HPDE6-E6E7 (cell line): ENCODE measurements at regions not wholly inside any gene's neighbourhood (a gene's known extent, or its start where the extent isn't known, plus 50 kb on each side); places are given as distances from the start of the nearest gene placed in this dataset.

Experiments used
- DNase-seq: peaks from one replicate; pipeline ENCODE4 v3.0.0; 2011; ENCODE audit warnings: missing footprints; ENCODE audit errors: extremely low spot score

GRCh38 chr2:23120161-23120560, 264.8 kb upstream of the KLHL29 start:
- no peak for DNase-seq

DNA sequence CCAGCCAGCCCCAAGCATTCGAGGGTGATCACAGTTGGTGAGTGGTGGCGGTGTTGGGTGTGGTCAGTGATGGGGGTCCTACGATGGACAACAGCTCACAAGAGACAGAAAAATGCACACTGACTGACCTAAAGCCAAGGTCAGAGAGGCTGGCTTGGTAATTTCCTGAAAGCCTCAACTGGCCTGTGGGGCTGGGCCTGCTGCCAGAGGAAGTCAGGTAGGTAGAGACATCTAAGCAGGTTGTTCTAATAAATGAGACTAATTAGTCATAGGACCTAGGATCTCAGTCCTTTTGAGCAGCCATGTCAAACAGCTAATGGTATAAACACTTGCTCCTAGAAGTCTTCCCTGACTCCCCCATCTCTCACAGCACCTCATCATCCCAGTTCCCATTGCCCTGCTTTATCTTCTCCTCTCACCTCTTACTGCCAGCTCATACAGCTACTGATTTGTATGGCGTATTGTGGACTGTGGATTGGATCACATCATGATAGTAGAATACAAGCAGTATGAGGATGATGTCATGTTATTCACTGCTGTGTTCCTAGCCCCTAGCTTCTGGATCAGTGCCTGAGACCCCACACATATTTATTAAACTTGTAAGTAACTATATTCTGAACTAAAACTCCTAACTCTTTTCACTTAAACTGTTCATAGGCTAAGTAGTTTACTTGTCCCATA, 262.9 kb upstream of the KLHL29 start:
- no peak for DNase-seq

- DNase-seq, result no peak
Observed at GRCh38 chr2:23122681-23123215, 262.2 kb upstream of the KLHL29 start.

- DNase-seq, result no peak
Observed at GRCh38 chr2:23123686-23124085, 261.3 kb upstream of the KLHL29 start.

GRCh38 chr2:23124214-23124750, 260.7 kb upstream of the KLHL29 start:
- DNase-seq, result no peak

DNA sequence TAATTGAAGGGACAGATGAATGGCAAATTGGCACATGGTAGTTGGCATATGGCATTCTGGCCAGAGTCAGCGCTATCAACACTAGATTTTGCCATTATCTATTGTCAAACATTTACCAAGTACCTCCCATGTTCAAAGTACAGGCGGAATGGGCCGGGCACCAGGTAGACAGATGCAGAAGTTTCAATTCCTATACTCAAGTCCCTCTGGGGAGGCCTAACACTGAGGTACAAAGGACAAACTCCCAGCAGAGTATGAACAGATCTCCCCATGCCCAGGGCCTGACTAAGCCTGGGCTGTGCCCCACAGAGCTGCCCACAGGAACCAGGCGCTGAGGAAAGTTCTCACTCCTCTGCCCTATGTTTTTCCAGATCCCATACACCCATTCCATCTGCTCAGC, 257.5 kb upstream of the KLHL29 start:
- DNase-seq, result no peak

- DNase-seq, result no peak
Observed at GRCh38 chr2:23128684-23129292, 256.2 kb upstream of the KLHL29 start.

DNA sequence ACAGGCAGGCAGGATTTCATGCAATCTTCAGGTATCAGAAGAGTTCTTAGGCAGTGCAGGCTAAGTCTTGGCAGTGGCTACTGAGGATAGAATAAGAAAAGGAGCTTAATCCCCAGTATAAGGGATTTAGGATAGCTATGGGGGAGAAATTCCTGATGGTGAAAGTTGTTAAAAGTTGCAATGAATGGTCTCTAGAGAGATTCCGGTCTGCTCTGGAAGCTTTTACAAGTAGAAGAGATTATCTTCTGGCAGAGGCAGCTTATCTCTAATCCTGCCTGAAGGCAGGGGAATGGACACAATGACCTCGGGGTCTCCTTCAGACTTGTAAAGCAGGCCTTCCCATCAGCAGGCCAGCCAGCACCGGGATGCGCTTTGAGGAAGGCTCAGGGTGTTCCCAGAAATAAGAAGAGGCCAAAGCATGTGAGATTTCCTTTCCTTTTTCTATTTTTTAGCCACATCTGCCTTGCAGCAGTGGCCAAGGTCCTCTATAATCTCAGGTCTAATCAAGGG, 253.9 kb upstream of the KLHL29 start:
- no peak for DNase-seq

DNA sequence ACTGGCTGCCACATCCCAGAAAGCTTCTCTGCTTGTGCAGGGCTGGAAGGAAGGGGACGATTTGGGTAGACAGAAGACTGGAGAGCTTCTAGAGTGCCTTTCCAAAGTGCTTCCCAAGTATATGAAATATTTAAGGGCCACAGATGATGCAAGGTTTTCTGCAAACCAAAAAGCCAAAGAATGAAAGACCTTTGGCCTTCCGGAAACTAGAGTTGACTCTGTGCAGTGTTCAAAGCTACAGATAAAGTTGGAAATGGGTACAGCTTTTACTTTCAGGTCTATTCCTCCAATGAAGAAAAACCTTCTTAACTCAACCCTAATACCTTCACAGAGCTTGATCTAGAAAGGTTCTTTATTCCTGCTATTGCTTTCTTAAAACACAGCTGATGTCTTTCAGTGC, 253.0 kb upstream of the KLHL29 start:
- no peak for DNase-seq

DNA sequence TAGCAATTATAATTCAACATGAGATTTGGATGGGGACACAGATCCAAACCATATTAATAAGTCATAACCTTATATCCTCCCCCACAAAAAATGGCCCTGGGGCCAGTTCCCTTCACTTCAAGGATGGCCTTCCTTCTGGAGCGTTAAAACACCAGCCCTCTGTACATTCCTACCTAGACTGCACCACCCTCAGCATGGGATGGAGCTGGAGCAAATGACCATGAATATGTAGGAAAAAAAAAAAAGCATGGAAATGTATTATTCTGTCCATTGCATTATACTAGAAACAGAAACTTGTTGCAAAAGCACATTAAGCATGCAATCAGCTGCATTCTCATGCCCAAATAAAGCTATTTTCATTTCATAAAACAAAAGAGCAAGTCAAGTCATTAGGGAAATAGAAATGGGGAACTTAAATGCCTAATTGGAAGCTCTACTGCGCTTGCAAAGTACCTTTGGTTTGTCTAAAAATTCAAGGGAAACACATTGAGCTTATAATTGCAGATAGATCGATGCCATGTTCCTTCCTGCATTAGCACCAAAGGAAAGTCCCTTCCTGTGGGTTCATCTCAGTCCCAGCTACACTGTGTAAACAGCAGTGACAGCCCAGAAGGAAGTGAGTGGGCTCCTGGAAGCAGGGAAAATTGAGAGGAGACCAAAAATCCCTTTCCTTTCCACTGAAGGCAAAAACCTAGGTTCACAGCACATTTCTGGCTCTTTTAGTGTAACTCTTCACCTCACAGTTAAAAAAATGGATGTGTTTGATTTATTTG, 252.0 kb upstream of the KLHL29 start:
- no peak for DNase-seq

DNA sequence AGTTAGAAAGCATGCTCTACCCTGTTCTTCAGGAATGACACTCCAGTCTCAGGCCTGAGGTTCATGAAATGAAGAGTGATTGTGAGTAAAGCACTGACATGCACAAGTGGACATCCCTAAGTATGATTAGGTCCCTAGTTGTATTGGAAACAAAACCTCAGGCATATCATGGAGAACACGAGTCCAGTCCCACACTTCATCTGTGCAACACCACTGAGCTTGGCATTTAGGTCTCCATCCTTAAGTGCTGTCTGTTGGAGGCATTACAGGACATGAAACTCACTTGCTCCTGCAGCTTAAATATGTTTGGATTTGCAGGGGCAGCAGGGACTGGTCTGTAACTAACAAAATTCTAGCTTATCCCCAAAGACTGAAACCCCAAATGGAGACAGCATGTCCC, 250.3 kb upstream of the KLHL29 start:
- DNase-seq, result no peak

DNA sequence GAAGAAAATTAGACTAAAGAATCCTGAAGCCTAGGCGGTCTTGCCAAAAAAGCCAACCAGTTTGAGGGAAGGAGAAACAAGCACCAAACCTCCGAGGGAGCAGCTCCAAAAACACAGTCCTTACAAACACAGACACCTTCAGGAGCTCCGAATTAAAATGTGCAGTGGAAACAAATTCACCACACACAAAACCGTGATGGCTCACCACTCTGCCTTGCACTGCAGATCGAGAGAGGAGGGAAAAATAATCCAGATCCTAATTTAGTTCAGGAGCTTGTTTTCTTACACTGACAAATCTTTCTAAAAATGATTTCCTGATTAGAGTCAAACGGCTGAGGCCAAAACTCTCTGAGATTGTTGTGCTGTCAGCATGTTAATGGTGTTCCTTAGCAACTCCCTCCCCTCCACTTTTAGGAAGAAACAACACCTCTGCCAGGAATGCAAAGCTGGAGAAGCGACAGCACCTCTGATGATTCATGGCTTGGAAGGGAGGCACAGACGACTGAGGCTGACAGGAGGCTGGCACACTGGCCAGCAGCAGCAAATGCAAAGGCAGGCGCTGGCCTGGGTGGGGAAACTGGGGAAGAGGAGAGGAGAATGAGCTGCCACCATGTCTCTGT, 249.4 kb upstream of the KLHL29 start:
- DNase-seq, result no peak

DNA sequence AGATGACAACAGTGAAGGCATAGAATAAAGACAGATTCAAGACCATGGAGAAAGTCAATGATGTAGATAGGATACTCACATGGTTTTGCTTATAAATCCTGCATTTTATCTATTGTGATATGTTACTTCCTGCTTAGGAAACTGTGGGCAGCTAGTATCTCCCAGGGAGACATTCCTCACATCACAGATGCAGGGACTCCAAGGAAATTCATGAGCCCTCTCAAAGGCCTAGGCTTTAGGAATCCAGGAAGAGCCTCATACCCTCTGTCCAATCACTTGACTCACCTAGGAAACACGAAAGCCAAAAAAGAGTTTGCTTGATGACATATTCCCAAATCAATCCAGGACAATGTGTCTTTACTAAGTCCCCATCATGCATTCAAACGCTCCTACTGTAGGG, 247.8 kb upstream of the KLHL29 start:
- DNase-seq, result no peak

DNA sequence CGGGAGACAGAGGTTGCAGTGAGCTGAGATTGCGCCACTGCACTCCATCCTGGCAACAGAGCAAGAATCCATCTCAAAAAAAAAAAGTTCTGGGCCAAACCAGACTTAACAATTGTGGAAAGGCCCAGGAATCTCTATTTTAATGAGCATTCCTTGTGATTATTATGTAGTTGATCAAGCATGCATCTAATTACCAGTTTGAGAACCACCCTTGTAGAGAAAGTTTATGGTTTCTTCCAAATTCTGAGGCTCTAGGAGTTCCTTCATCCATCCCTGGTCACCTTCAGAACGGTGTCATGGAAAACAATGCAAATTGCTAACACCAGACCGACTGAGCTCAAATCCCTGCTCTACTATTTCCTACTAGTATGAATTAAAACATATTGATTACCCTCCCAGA, 246.3 kb upstream of the KLHL29 start:
- no peak for DNase-seq

GRCh38 chr2:23145460-23145859, 239.5 kb upstream of the KLHL29 start:
- DNase-seq, result no peak

DNA sequence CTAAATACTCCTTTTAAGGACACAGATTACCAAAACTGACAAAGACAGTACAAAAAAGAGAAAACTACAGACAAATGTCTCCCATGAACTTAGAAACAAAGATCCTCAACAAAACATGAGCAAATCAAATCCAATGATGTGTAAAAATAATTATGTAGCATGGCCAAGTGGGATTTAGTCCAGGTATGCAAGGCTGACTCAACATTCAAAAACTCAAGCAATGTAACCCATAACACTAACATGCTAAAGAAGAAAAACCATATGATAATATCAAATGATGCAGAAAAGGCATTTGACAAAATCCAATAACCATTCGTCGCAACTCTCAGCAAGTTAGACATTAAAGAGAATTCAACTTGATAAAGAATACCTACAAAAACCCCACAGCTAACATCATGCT, 239.0 kb upstream of the KLHL29 start:
- DNase-seq, result no peak

DNA sequence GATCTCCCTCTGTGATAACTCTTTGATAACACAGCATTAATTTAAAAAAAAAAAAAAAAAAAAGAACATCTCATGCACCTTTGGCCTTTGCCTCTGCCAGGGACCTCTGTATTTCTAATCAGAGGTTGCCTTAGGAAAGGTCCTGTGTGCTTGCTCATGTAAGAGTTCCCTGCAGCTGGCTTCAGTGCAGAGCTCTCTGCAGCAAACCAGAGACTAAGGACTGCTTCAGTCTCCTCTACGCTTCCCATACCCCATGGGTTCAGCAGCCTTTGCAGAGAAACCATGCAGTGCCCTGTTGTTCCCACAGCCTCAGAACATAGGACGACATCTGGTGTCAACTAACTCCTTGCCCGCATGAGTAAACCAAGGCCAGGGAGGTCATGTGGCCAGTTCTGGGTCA, 236.6 kb upstream of the KLHL29 start:
- no peak for DNase-seq

- DNase-seq, result no peak
Observed at GRCh38 chr2:23149777-23150176, 235.2 kb upstream of the KLHL29 start.

GRCh38 chr2:23153484-23153883, 231.5 kb upstream of the KLHL29 start:
- DNase-seq, result no peak

- no peak for DNase-seq
Observed at GRCh38 chr2:23155022-23155421, 230.0 kb upstream of the KLHL29 start.

DNA sequence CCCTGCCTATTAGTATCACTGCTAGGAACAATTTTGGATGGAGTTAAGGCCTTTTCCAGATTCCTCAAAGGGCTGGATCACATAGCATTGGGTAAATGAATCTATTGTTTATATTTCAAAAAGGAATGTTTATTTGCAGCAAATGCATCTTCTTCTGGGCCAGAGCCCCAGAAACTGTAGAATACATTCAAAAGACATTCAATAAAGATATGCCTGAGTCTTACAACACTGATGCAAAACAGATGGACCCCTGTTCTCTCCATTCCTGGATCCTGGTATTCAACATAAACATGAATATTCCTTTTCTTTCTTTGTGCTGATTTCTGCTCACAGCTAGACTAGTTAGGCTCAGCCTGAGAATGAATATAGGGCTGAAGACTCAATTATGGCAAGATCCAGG, 227.2 kb upstream of the KLHL29 start:
- DNase-seq, result no peak

GRCh38 chr2:23158306-23158705, 226.7 kb upstream of the KLHL29 start:
- DNase-seq, result no peak
